Keratinocyte (primary cell): ENCODE measurements at regions not wholly inside any gene's neighbourhood (a gene's known extent, or its start where the extent isn't known, plus 50 kb on each side); places are given as distances from the start of the nearest gene placed in this dataset.

ENCODE experiments used
- DNase-seq: peaks from one replicate; pipeline ENCODE4 v3.0.0-alpha.2; 2011; ENCODE audit warnings: low read depth, missing footprints, low spot score
- FAIRE-seq: peaks from 2 replicates; lab custom pipeline; 2011; peaks lifted over from hg19 to GRCh38; lab: Jason Lieb, UNC
- H2AFZ ChIP-seq: 2 replicates; pipeline ENCODE4 v1.6.0; 2012; ENCODE audit warnings: low read length, control low read depth, inconsistent platforms; ENCODE audit not compliant: control insufficient read depth
- H3K27ac ChIP-seq: 2 replicates; pipeline ENCODE4 v1.5.1; 2011; ENCODE audit warnings: low read length; ENCODE audit not compliant: control insufficient read depth, insufficient read depth
- H3K27me3 ChIP-seq: 3 replicates; pipeline ENCODE4 v1.6.0; 2011; ENCODE audit warnings: low read length; ENCODE audit not compliant: control insufficient read depth, insufficient read depth; ENCODE audit errors: extremely low read depth
- H3K36me3 ChIP-seq, 2 experiments: 2 replicates in 1 of 2; 3 replicates in 1 of 2; pipeline ENCODE4 v1.5.1; 2011; ENCODE audit warnings: low read length in 2 of 2, mild to moderate bottlenecking in 1 of 2; ENCODE audit not compliant: control insufficient read depth in 2 of 2, insufficient read depth in 2 of 2; ENCODE audit errors: extremely low read depth in 1 of 2
- H3K4me1 ChIP-seq: 3 replicates; pipeline ENCODE4 v1.5.1; 2011; ENCODE audit warnings: low read length; ENCODE audit not compliant: control insufficient read depth, insufficient read depth; ENCODE audit errors: extremely low read depth
- H3K4me2 ChIP-seq: 3 replicates; pipeline ENCODE4 v1.6.0; 2011; ENCODE audit warnings: low read depth, low read length; ENCODE audit not compliant: control insufficient read depth, insufficient read depth; ENCODE audit errors: extremely low read depth
- H3K4me3 ChIP-seq, 3 experiments: fragments of 200-600 bp in 1 of 3; sonication (generic) in 1 of 3; 2 replicates in 2 of 3; 3 replicates in 1 of 3; pipeline ENCODE4 v1.5.1; 2011 to 2016; ENCODE audit warnings: low read length in 3 of 3, mild to moderate bottlenecking in 3 of 3, control low read depth in 2 of 3, inconsistent platforms in 1 of 3, low read depth in 1 of 3, mixed read lengths in 1 of 3, mixed run types in 1 of 3, moderate library complexity in 1 of 3; ENCODE audit not compliant: control insufficient read depth in 2 of 3, insufficient read depth in 2 of 3; ENCODE audit errors: extremely low read depth in 1 of 3
- H3K79me2 ChIP-seq: 2 replicates; pipeline ENCODE4 v1.6.0; 2012; ENCODE audit warnings: low read length; ENCODE audit not compliant: control insufficient read depth, insufficient read depth
- H3K9ac ChIP-seq: 3 replicates; pipeline ENCODE4 v1.6.0; 2011; ENCODE audit warnings: low read length; ENCODE audit not compliant: control insufficient read depth, insufficient read depth; ENCODE audit errors: extremely low read depth
- H3K9me1 ChIP-seq: 3 replicates; pipeline ENCODE4 v1.6.0; 2011; ENCODE audit warnings: low read length; ENCODE audit not compliant: control insufficient read depth, insufficient read depth; ENCODE audit errors: extremely low read depth
- H3K9me3 ChIP-seq: 2 replicates; pipeline ENCODE4 v1.5.1; 2012; ENCODE audit warnings: low read depth, low read length; ENCODE audit not compliant: control insufficient read depth
- H4K20me1 ChIP-seq: 3 replicates; pipeline ENCODE4 v1.6.0; 2011; ENCODE audit warnings: low read length; ENCODE audit not compliant: control insufficient read depth, insufficient read depth; ENCODE audit errors: extremely low read depth
- CTCF ChIP-seq, 3 experiments: IDR thresholded peaks in 1 of 3; conservative IDR thresholded peaks in 1 of 3; optimal IDR thresholded peaks in 1 of 3; 2 replicates in 2 of 3; 3 replicates in 1 of 3; pipeline versions ENCODE3 to v1.5.1; 2011; ENCODE audit warnings: low read length in 3 of 3, mild to moderate bottlenecking in 3 of 3, moderate library complexity in 2 of 3, control low read depth in 1 of 3, inconsistent platforms in 1 of 3; ENCODE audit not compliant: insufficient read depth in 2 of 3; ENCODE audit errors: extremely low read depth in 1 of 3
- EZH2 ChIP-seq: IDR thresholded peaks from one replicate; pipeline ENCODE4 v1.6.1; 2012; ENCODE audit warnings: inconsistent platforms, mild to moderate bottlenecking, low read length, moderate library complexity
- dilution Hi-C: fragments of 300-500 bp; cut with MboI; formaldehyde crosslinking; loops from one replicate; pipeline ENCODE4 v1.7.0; 2020; ENCODE audit warnings: low sequenced_read_pairs; ENCODE audit not compliant: extremely low pct_ligation_motif_present

GRCh38 chr17:63203652-63204051 lies 237.6 kb downstream of the TANC2 start:
- no peaks in the 10 kb centered on the region for H3K4me1 ChIP-seq
- no peaks in the 10 kb centered on the region for H3K27me3 ChIP-seq
- no peak overlapping the region for H3K27ac ChIP-seq
- no peak overlapping the region for H3K9ac ChIP-seq
- TF ChIP-seq CTCF (optimal IDR thresholded peaks at IDR 0.05 in 1 of 3, IDR thresholded peaks at IDR 0.05 in 1 of 3, conservative IDR thresholded peaks at IDR 0.05 in 1 of 3; ENCODE audit: extremely low read depth in 1 of 3, insufficient read depth in 2 of 3, low read length in 3 of 3) (no peak), EZH2 (no peak)
- no peak overlapping the region for H3K4me2 ChIP-seq
- no peak overlapping the region for H3K4me3 ChIP-seq
- no peaks in the 10 kb centered on the region for H3K79me2 ChIP-seq
- no peak overlapping the region for H2AFZ ChIP-seq
- FAIRE-seq (no peak), DNase-seq (no peak)
- dilution Hi-C loops: no loop called here
- H3K36me3 ChIP-seq: peaks cover 0 to 3% of the 10 kb centered on the region in 2 experiments
- no peaks in the 10 kb centered on the region for H4K20me1 ChIP-seq
- no peaks in the 10 kb centered on the region for H3K9me1 ChIP-seq
- no peaks in the 10 kb centered on the region for H3K9me3 ChIP-seq

- peaks cover 4% of the 10 kb centered on the region for H3K79me2 ChIP-seq
- TF ChIP-seq CTCF (optimal IDR thresholded peaks at IDR 0.05 in 1 of 3, IDR thresholded peaks at IDR 0.05 in 1 of 3, conservative IDR thresholded peaks at IDR 0.05 in 1 of 3; ENCODE audit: extremely low read depth in 1 of 3, insufficient read depth in 2 of 3, low read length in 3 of 3) (no peak), EZH2 (no peak)
- H3K4me3 ChIP-seq: no peak overlapping the region
- dilution Hi-C loops: no loop called here
- no peaks in the 10 kb centered on the region for H3K4me1 ChIP-seq
- H3K9me1 ChIP-seq: no peaks in the 10 kb centered on the region
- H3K36me3 ChIP-seq: no peaks in the 10 kb centered on the region
- no peak overlapping the region for H3K9ac ChIP-seq
- DNase-seq (no peak), FAIRE-seq (no peak)
- no peak overlapping the region for H3K4me2 ChIP-seq
- H3K27ac ChIP-seq: no peak overlapping the region
- no peaks in the 10 kb centered on the region for H3K27me3 ChIP-seq
- H2AFZ ChIP-seq: no peak overlapping the region
- H3K9me3 ChIP-seq: no peaks in the 10 kb centered on the region
- peaks cover 2% of the 10 kb centered on the region for H4K20me1 ChIP-seq
Measured at GRCh38 chr17:63221939-63222338, 224.2 kb downstream of the CYB561 start.
